Endodermal cell (in vitro differentiated cells): ENCODE measurements at regions not wholly inside any gene's neighbourhood (a gene's known extent, or its start where the extent isn't known, plus 50 kb on each side); places are given as distances from the start of the nearest gene placed in this dataset.

ENCODE experiments used
- DNase-seq: peaks from one replicate; pipeline ENCODE4 v3.0.0-alpha.2; 2017
- H3K27ac ChIP-seq: 2 replicates; pipeline ENCODE4 v1.5.1; 2013; ENCODE audit warnings: mild to moderate bottlenecking, low read depth, low read length, moderate library complexity
- H3K27me3 ChIP-seq: 2 replicates; pipeline ENCODE4 v1.6.1; 2013; ENCODE audit warnings: mild to moderate bottlenecking, low read length, moderate library complexity; ENCODE audit not compliant: insufficient read depth, control insufficient read depth, poor library complexity, severe bottlenecking
- H3K36me3 ChIP-seq: 2 replicates; pipeline ENCODE4 v1.7.0; 2013; ENCODE audit warnings: mild to moderate bottlenecking, low read length, moderate library complexity; ENCODE audit not compliant: control insufficient read depth, insufficient read depth
- H3K4me1 ChIP-seq: one replicate; pipeline ENCODE4 v1.7.0; 2013; ENCODE audit warnings: low read length; ENCODE audit not compliant: control insufficient read depth, insufficient read depth
- H3K4me3 ChIP-seq: 2 replicates; pipeline ENCODE4 v1.5.1; 2013; ENCODE audit warnings: mild to moderate bottlenecking, low read length, moderate library complexity
- H3K9ac ChIP-seq: 2 replicates; pipeline ENCODE4 v1.6.1; 2013; ENCODE audit warnings: mild to moderate bottlenecking, low read length, moderate library complexity; ENCODE audit not compliant: poor library complexity, severe bottlenecking; ENCODE audit errors: extremely low read depth
- H3K9me3 ChIP-seq: 2 replicates; pipeline ENCODE4 v1.6.1; 2013; ENCODE audit warnings: mild to moderate bottlenecking, low read length, moderate library complexity; ENCODE audit not compliant: control insufficient read depth
- H3K27ac Mint-ChIP-seq: 2 replicates; pipeline ENCODE4 v1.8.0; 2020; ENCODE audit warnings: mixed read lengths
- H3K27me3 Mint-ChIP-seq: 2 replicates; pipeline ENCODE4 v1.8.0; 2021; ENCODE audit warnings: mild to moderate bottlenecking, mixed read lengths; ENCODE audit not compliant: insufficient read depth
- H3K36me3 Mint-ChIP-seq: 2 replicates; pipeline ENCODE4 v1.8.0; 2020; ENCODE audit warnings: low read depth, mixed read lengths
- H3K4me1 Mint-ChIP-seq: 2 replicates; pipeline ENCODE4 v1.8.0; 2020; ENCODE audit warnings: mixed read lengths
- H3K4me3 Mint-ChIP-seq: 2 replicates; pipeline ENCODE4 v1.8.0; 2020; ENCODE audit warnings: mild to moderate bottlenecking, moderate library complexity, mixed read lengths
- H3K9me3 Mint-ChIP-seq: 2 replicates; pipeline ENCODE4 v1.8.0; 2020; ENCODE audit warnings: mild to moderate bottlenecking, mixed read lengths
- CTCF ChIP-seq: fragments of 200-600 bp; sonication (generic); conservative IDR thresholded peaks from 2 replicates; pipeline ENCODE4 v1.5.0; 2021; ENCODE audit warnings: antibody characterized with exemption, mild to moderate bottlenecking
- WGBS, 2 experiments: methylation state at CpG; one replicate each; pipeline versions ENCODE4 v1.1.5 to v1.1.7; 2013; ENCODE audit warnings: missing lambda C conversion rate in 2 of 2, mixed read lengths in 1 of 2; ENCODE audit not compliant: insufficient coverage in 1 of 2, insufficient read length in 1 of 2; 5-methylcytosine and 5-hydroxymethylcytosine counted together

- 89 to 93% methylated on average over 15 to 18 of the region's 18 CpGs for WGBS, 2 experiments
- Mint-ChIP-seq H3K27me3 (no peaks in the 10 kb centered on the region), H3K4me3 (no peak overlapping the region), H3K27ac (no peak overlapping the region), H3K4me1 (no peaks in the 10 kb centered on the region), H3K36me3 (no peaks in the 10 kb centered on the region), H3K9me3 (no peaks in the 10 kb centered on the region)
- Histone ChIP-seq H3K4me3 (no peak overlapping the region), H3K9me3 (no peaks in the 10 kb centered on the region), H3K36me3 (no peaks in the 10 kb centered on the region), H3K27me3 (no peaks in the 10 kb centered on the region), H3K9ac (no peak overlapping the region), H3K4me1 (no peaks in the 10 kb centered on the region), H3K27ac (no peak overlapping the region)
- DNase-seq: no peak
- TF ChIP-seq CTCF: no peak
Observed at GRCh38 chr20:62566771-62567170, 75.5 kb upstream of the SLCO4A1 start.

- Histone ChIP-seq H3K9me3 (no peaks in the 10 kb centered on the region), H3K4me3 (no peak overlapping the region), H3K9ac (no peak overlapping the region), H3K27me3 (no peaks in the 10 kb centered on the region), H3K36me3 (no peaks in the 10 kb centered on the region), H3K4me1 (no peaks in the 10 kb centered on the region), H3K27ac (no peak overlapping the region)
- Mint-ChIP-seq H3K4me3 (no peak overlapping the region), H3K27me3 (no peaks in the 10 kb centered on the region), H3K27ac (no peak overlapping the region), H3K9me3 (peaks cover 3% of the 10 kb centered on the region), H3K36me3 (no peaks in the 10 kb centered on the region), H3K4me1 (no peaks in the 10 kb centered on the region)
- no peak for DNase-seq
- no peak for TF ChIP-seq CTCF
- 93% methylated on average over 20 to 25 of the region's 25 CpGs for WGBS, 2 experiments
Observed at GRCh38 chr20:62567246-62568044, 74.9 kb upstream of the SLCO4A1 start.

GRCh38 chr20:62568045-62568389, 74.3 kb upstream of the SLCO4A1 start:
- WGBS, 2 experiments: 88 to 90% methylated on average over 2 to 8 of the region's 8 CpGs
- Histone ChIP-seq H3K9me3 (no peaks in the 10 kb centered on the region), H3K27me3 (no peaks in the 10 kb centered on the region), H3K36me3 (no peaks in the 10 kb centered on the region), H3K27ac (no peak overlapping the region), H3K4me3 (no peak overlapping the region), H3K9ac (no peak overlapping the region), H3K4me1 (no peaks in the 10 kb centered on the region)
- peaks cover 3% of the 10 kb centered on the region for H3K9me3 Mint-ChIP-seq
- no peak for TF ChIP-seq CTCF
- H3K4me1 Mint-ChIP-seq: no peaks in the 10 kb centered on the region
- H3K4me3 Mint-ChIP-seq: no peak overlapping the region
- no peaks in the 10 kb centered on the region for H3K27me3 Mint-ChIP-seq
- H3K36me3 Mint-ChIP-seq: no peaks in the 10 kb centered on the region
- no peak overlapping the region for H3K27ac Mint-ChIP-seq
- no peak for DNase-seq
